Left ventricle myocardium inferior (tissue), 1 donor: ENCODE measurements at regions not wholly inside any gene's neighbourhood (a gene's known extent, or its start where the extent isn't known, plus 50 kb on each side); places are given as distances from the start of the nearest gene placed in this dataset.

Source experiments
- DNase-seq: peaks from one replicate; pipeline ENCODE4 v3.0.0-alpha.2; 2020
- H3K27ac ChIP-seq: fragments of 200-600 bp; replicated peaks from 2 replicates; pipeline ENCODE4 v1.8.0; 2021
- H3K27me3 ChIP-seq: fragments of 200-600 bp; 2 replicates; pipeline ENCODE4 v1.8.0; 2021; ENCODE audit warnings: low read depth
- H3K36me3 ChIP-seq: fragments of 200-600 bp; 2 replicates; pipeline ENCODE4 v1.8.0; 2021
- H3K4me1 ChIP-seq: fragments of 200-600 bp; 2 replicates; pipeline ENCODE4 v1.8.0; 2021
- H3K4me3 ChIP-seq: fragments of 200-600 bp; 2 replicates; pipeline ENCODE4 v1.8.0; 2021; ENCODE audit warnings: mild to moderate bottlenecking, moderate library complexity
- H3K9me3 ChIP-seq: fragments of 200-600 bp; replicated peaks from 2 replicates; pipeline ENCODE4 v1.8.0; 2021
- CTCF ChIP-seq: fragments of 200-600 bp; IDR thresholded peaks from 2 replicates; pipeline ENCODE4 v1.8.0; 2021; ENCODE audit warnings: antibody characterized with exemption, mild to moderate bottlenecking, borderline replicate concordance
- intact Hi-C: fragments of 100-400 bp; cut with micrococcal nuclease; formaldehyde crosslinking; loops from one replicate; pipeline ENCODE4 v1.11.0; 2022
- donor health status: DM: no; HTN: yes; CAD: no; lungs with severe emphysema.

- intact Hi-C loops, result no loop called here
- TF ChIP-seq CTCF, result peak; percentile 20
- Histone ChIP-seq H3K4me3 (no peak overlapping the region), H3K27me3 (peaks cover 73% of the 10 kb centered on the region), H3K4me1 (no peaks in the 10 kb centered on the region), H3K9me3 (peaks cover 5% of the 10 kb centered on the region), H3K36me3 (no peaks in the 10 kb centered on the region), H3K27ac (no peak overlapping the region)
- DNase-seq, result no peak
Observed at GRCh38 chr15:69749797-69750196, 297.2 kb downstream of the RPLP1 start.

GRCh38 chr15:69750253-69750652 lies 297.6 kb downstream of the RPLP1 start:
- Histone ChIP-seq H3K4me3 (no peak overlapping the region), H3K27me3 (peaks cover 73% of the 10 kb centered on the region), H3K27ac (no peak overlapping the region), H3K9me3 (peaks cover 5% of the 10 kb centered on the region), H3K36me3 (no peaks in the 10 kb centered on the region), H3K4me1 (no peaks in the 10 kb centered on the region)
- no peak for DNase-seq
- TF ChIP-seq CTCF, result no peak
- intact Hi-C loops, result no loop called here

- H3K27me3 ChIP-seq, result peaks cover 70% of the 10 kb centered on the region
- DNase-seq, result no peak
- H3K4me1 ChIP-seq, result no peaks in the 10 kb centered on the region
- no peak overlapping the region for H3K4me3 ChIP-seq
- no peak for TF ChIP-seq CTCF
- peaks cover 5% of the 10 kb centered on the region for H3K9me3 ChIP-seq
- intact Hi-C loops, result no loop called here
- no peak overlapping the region for H3K27ac ChIP-seq
- H3K36me3 ChIP-seq, result no peaks in the 10 kb centered on the region
Observed at GRCh38 chr15:69751147-69751546, 298.5 kb downstream of the RPLP1 start.

- no peaks in the 10 kb centered on the region for H3K4me1 ChIP-seq
- no peak overlapping the region for H3K27ac ChIP-seq
- H3K36me3 ChIP-seq, result no peaks in the 10 kb centered on the region
- H3K4me3 ChIP-seq, result no peak overlapping the region
- DNase-seq, result no peak
- intact Hi-C loops, result no loop called here
- no peak for TF ChIP-seq CTCF
- H3K27me3 ChIP-seq, result peaks cover 66% of the 10 kb centered on the region
- peaks cover 5% of the 10 kb centered on the region for H3K9me3 ChIP-seq
Observed at GRCh38 chr15:69751566-69751965, 298.9 kb downstream of the RPLP1 start.

GRCh38 chr15:69753867-69754266 lies 301.2 kb downstream of the RPLP1 start:
- no peak for TF ChIP-seq CTCF
- Histone ChIP-seq H3K4me1 (no peaks in the 10 kb centered on the region), H3K4me3 (no peak overlapping the region), H3K9me3 (peaks cover 5% of the 10 kb centered on the region), H3K36me3 (no peaks in the 10 kb centered on the region), H3K27ac (no peak overlapping the region), H3K27me3 (peaks cover 55% of the 10 kb centered on the region)
- intact Hi-C loops, result no loop called here
- DNase-seq, result no peak

- H3K36me3 ChIP-seq, result no peaks in the 10 kb centered on the region
- no peaks in the 10 kb centered on the region for H3K4me1 ChIP-seq
- intact Hi-C loops, result no loop called here
- peaks cover 53% of the 10 kb centered on the region for H3K27me3 ChIP-seq
- H3K4me3 ChIP-seq, result no peak overlapping the region
- DNase-seq, result no peak
- TF ChIP-seq CTCF, result no peak
- H3K27ac ChIP-seq, result no peak overlapping the region
- H3K9me3 ChIP-seq, result peaks cover 5% of the 10 kb centered on the region
Observed at GRCh38 chr15:69754313-69754712, 301.7 kb downstream of the RPLP1 start.
